DLD1 (cell line): ENCODE measurements at regions not wholly inside any gene's neighbourhood (a gene's known extent, or its start where the extent isn't known, plus 50 kb on each side); places are given as distances from the start of the nearest gene placed in this dataset.

Experiments
- in situ Hi-C: cut with HindIII; loops from 2 replicates; pipeline ENCODE4 v1.10.0; 2017; ENCODE audit warnings: low sequenced_read_pairs

GRCh38 chr13:61470786-61471185 is 55.1 kb upstream of the PCDH20 start:
- in situ Hi-C loops = no loop called here

- in situ Hi-C loops = no loop called here
These were observed 50.6 kb upstream of the PCDH20 start for GRCh38 chr13:61466280-61466679.
